DND-41 (cell line): ENCODE measurements at regions not wholly inside any gene's neighbourhood (a gene's known extent, or its start where the extent isn't known, plus 50 kb on each side); places are given as distances from the start of the nearest gene placed in this dataset.

Experiments used
- CTCF ChIP-seq: IDR thresholded peaks from 2 replicates; pipeline ENCODE4 v1.5.1; 2012; ENCODE audit warnings: borderline replicate concordance, low read length, moderate library complexity, mild to moderate bottlenecking; ENCODE audit not compliant: poor library complexity, severe bottlenecking; ENCODE audit errors: extremely low read depth
- EZH2 ChIP-seq: IDR thresholded peaks from 3 replicates; pipeline ENCODE4 v1.6.1; 2012; ENCODE audit warnings: borderline replicate concordance, low read depth, mild to moderate bottlenecking, moderate library complexity, low read length, inconsistent platforms; ENCODE audit not compliant: severe bottlenecking

DNA sequence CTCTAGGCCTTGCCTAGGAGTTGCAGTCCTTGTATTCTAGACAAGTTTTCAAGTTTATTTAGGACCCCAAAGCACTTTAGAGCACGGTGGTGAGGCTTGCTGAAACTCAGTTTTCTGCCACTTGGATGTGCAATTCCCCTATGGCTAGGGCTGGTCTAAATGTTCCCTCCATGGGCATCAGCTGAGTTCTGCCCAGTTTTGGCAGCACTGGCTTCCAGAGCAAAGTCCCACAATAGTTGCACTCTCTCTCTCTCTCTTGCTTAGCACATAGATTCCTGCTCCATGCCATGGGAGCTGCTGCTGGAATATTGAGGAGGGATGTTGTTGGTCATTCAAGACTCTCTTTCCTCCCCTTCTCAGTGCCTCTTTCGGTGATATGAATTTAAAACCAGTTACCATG lies 760.2 kb upstream of the SLC39A10 start:
- TF ChIP-seq CTCF: no peak
- TF ChIP-seq EZH2: no peak
